MCF 10A (cell line): ENCODE measurements at regions not wholly inside any gene's neighbourhood (a gene's known extent, or its start where the extent isn't known, plus 50 kb on each side); places are given as distances from the start of the nearest gene placed in this dataset.

Experiments
- BruUV-seq: library from RNA; stranded (reverse); fragments of 400-500 nt; replicated peaks from 2 replicates; lab custom pipeline; 2021; lab: Mats Ljungman, UMichigan
- CTCF ChIA-PET: fragments of 300-600 bp; sonication (Branson Sonifier 250); formaldehyde crosslinking; extraction: SDS; loops from one replicate; lab custom pipeline; 2021; ENCODE audit warnings: antibody characterized with exemption, inconsistent platforms; lab: Yijun Ruan, JAX
- POLR2A ChIA-PET: fragments of 300-600, 350-650 bp; sonication (Branson Sonifier 250); formaldehyde crosslinking; extraction: SDS; loops from one replicate; lab custom pipeline; 2020; ENCODE audit warnings: antibody characterized with exemption, inconsistent platforms; lab: Yijun Ruan, JAX
- DNase-seq: peaks from one replicate; pipeline ENCODE4 v3.0.0-alpha.2; 2018; ENCODE audit not compliant: unreplicated experiment
- H3K27ac Mint-ChIP-seq: one replicate; pipeline ENCODE4 v1.8.0; 2022; ENCODE audit warnings: mild to moderate bottlenecking, low read depth, mixed read lengths; ENCODE audit not compliant: unreplicated experiment
- H3K27me3 Mint-ChIP-seq: one replicate; pipeline ENCODE4 v1.8.0; 2022; ENCODE audit warnings: mixed read lengths; ENCODE audit not compliant: insufficient read depth, unreplicated experiment
- H3K36me3 Mint-ChIP-seq: one replicate; pipeline ENCODE4 v1.8.0; 2022; ENCODE audit warnings: mild to moderate bottlenecking, moderate library complexity, mixed read lengths; ENCODE audit not compliant: insufficient read depth, unreplicated experiment
- H3K4me1 Mint-ChIP-seq: one replicate; pipeline ENCODE4 v1.8.0; 2022; ENCODE audit warnings: mixed read lengths; ENCODE audit not compliant: insufficient read depth, unreplicated experiment
- H3K4me3 Mint-ChIP-seq: one replicate; pipeline ENCODE4 v1.8.0; 2022; ENCODE audit warnings: mild to moderate bottlenecking, moderate library complexity, mixed read lengths; ENCODE audit not compliant: unreplicated experiment
- H3K9me3 Mint-ChIP-seq: one replicate; pipeline ENCODE4 v1.8.0; 2022; ENCODE audit warnings: mixed read lengths; ENCODE audit not compliant: unreplicated experiment
- intact Hi-C: fragments of 100-400 bp; cut with micrococcal nuclease; formaldehyde crosslinking; loops from 2 replicates; pipeline ENCODE4 v1.14.1; 2022
- TF ChIP-seq, protein P1 (sequence below): fragments of 200-600 bp; IDR thresholded peaks from one replicate; pipeline ENCODE4 v1.8.0; 2022; ENCODE audit warnings: antibody characterized with exemption, mild to moderate bottlenecking; ENCODE audit not compliant: unreplicated experiment

DNA sequence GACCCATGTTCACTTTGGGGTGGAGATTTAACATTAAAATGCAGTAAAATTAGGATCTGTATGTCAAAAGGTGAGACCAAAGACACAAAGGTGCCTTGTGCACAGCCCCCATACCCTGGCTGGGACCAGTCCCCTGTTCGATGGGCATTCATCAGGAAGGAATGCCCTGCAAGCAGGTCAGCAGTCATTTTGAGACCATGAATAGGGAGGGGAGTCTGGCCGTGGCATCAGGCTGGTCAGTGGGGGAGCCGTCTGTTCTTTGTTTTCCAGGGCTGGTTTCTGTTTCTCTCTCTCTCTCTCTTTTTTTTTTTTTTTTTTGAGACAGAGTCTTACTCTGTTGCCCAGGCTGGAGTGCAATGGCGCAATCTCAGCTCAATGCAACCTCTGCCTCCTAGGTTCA is 68.9 kb upstream of the GOLM1 start:
- DNase-seq, result no peak
- no peak overlapping the region for H3K27ac Mint-ChIP-seq
- intact Hi-C loops, result no loop called here
- ChIA-PET CTCF (no interaction called here), POLR2A (no interaction called here)
- H3K27me3 Mint-ChIP-seq, result no peaks in the 10 kb centered on the region
- H3K4me1 Mint-ChIP-seq, result no peaks in the 10 kb centered on the region
- H3K36me3 Mint-ChIP-seq, result no peaks in the 10 kb centered on the region
- H3K4me3 Mint-ChIP-seq, result no peak overlapping the region
- H3K9me3 Mint-ChIP-seq, result no peaks in the 10 kb centered on the region
- no TSS peak for BruUV-seq
- TF ChIP-seq, protein P1, sequence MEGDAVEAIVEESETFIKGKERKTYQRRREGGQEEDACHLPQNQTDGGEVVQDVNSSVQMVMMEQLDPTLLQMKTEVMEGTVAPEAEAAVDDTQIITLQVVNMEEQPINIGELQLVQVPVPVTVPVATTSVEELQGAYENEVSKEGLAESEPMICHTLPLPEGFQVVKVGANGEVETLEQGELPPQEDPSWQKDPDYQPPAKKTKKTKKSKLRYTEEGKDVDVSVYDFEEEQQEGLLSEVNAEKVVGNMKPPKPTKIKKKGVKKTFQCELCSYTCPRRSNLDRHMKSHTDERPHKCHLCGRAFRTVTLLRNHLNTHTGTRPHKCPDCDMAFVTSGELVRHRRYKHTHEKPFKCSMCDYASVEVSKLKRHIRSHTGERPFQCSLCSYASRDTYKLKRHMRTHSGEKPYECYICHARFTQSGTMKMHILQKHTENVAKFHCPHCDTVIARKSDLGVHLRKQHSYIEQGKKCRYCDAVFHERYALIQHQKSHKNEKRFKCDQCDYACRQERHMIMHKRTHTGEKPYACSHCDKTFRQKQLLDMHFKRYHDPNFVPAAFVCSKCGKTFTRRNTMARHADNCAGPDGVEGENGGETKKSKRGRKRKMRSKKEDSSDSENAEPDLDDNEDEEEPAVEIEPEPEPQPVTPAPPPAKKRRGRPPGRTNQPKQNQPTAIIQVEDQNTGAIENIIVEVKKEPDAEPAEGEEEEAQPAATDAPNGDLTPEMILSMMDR, result no peak

DNA sequence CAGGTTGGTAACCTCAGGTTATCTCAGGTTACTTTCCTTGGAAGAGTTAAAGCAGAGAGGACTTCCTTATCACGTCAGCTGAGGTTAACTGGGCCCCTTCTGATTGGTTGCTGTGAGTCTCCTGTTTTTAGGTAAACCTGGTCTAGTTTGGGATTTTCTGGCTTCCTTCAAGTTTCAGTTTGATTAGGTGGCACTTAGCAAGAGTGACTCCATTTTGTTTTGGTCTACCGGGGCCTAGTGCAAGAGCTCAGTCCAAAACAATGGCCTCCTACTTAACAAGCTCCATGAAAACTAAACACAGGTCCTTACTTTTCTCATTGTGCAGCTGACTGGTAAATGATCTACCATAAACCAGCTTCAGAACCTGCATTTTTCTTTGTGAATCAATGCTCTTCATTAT is 67.2 kb upstream of the GOLM1 start:
- H3K36me3 Mint-ChIP-seq, result no peaks in the 10 kb centered on the region
- POLR2A ChIA-PET, result interaction anchor here (0.6 kb wide), 1 partner anchor 1867 kb away, joined by 3 read pairs; no protein-coding TSS in a partner anchor
- TF ChIP-seq, protein P1, result no peak
- H3K27me3 Mint-ChIP-seq, result no peaks in the 10 kb centered on the region
- no peak for DNase-seq
- H3K9me3 Mint-ChIP-seq, result no peaks in the 10 kb centered on the region
- CTCF ChIA-PET, result interaction anchor here (0.6 to 1.5 kb wide), 2 partner anchors 35 to 170 kb away, joined by 4 to 6 read pairs; no protein-coding TSS in a partner anchor
- no peak overlapping the region for H3K4me3 Mint-ChIP-seq
- H3K27ac Mint-ChIP-seq, result no peak overlapping the region
- intact Hi-C loops, result no loop called here
- H3K4me1 Mint-ChIP-seq, result no peaks in the 10 kb centered on the region
- BruUV-seq, result no TSS peak

DNA sequence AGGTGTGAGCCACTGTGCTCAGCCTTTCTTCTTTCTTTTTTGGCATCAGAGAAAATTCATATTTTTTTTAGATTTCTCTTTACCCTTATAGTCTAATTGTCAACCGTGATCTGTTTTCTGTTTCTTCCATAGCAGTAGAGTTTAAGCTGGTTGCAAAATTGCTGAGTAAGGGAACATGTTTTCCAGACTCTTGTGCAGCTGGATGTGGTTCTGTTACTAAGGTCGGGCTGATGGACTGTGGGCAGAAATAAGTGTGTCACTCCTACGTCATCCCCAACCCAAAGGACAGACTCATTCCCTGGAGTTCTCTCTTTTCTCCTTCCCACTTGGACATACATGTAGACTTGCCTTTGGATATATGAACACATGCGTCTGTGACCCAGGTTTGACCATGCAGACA is 64.1 kb upstream of the GOLM1 start:
- no peak overlapping the region for H3K4me3 Mint-ChIP-seq
- POLR2A ChIA-PET, result no interaction called here
- TF ChIP-seq, protein P1, result no peak
- intact Hi-C loops, result no loop called here
- BruUV-seq, result no TSS peak
- no peak for DNase-seq
- H3K4me1 Mint-ChIP-seq, result no peaks in the 10 kb centered on the region
- no peaks in the 10 kb centered on the region for H3K36me3 Mint-ChIP-seq
- no peaks in the 10 kb centered on the region for H3K9me3 Mint-ChIP-seq
- H3K27ac Mint-ChIP-seq, result no peak overlapping the region
- H3K27me3 Mint-ChIP-seq, result peaks cover 3% of the 10 kb centered on the region
- CTCF ChIA-PET, result interaction anchor here (1.0 kb wide), 1 partner anchor 39 kb away, joined by 3 read pairs; no protein-coding TSS in a partner anchor
